HG02623 (cell line): ENCODE measurements at regions not wholly inside any gene's neighbourhood (a gene's known extent, or its start where the extent isn't known, plus 50 kb on each side); places are given as distances from the start of the nearest gene placed in this dataset.
"Not testable (repeated sequence)": the region's sequence is repeated elsewhere in the genome, so short reads cannot be mapped to it uniquely, and the experiment has no call there.

Experiments used
- ATAC-seq: cut with Tn5 transposase; IDR thresholded peaks from one replicate; pipeline ENCODE4 v1.9.1; 2021; ENCODE audit warnings: moderate library complexity; ENCODE audit not compliant: unreplicated experiment

DNA sequence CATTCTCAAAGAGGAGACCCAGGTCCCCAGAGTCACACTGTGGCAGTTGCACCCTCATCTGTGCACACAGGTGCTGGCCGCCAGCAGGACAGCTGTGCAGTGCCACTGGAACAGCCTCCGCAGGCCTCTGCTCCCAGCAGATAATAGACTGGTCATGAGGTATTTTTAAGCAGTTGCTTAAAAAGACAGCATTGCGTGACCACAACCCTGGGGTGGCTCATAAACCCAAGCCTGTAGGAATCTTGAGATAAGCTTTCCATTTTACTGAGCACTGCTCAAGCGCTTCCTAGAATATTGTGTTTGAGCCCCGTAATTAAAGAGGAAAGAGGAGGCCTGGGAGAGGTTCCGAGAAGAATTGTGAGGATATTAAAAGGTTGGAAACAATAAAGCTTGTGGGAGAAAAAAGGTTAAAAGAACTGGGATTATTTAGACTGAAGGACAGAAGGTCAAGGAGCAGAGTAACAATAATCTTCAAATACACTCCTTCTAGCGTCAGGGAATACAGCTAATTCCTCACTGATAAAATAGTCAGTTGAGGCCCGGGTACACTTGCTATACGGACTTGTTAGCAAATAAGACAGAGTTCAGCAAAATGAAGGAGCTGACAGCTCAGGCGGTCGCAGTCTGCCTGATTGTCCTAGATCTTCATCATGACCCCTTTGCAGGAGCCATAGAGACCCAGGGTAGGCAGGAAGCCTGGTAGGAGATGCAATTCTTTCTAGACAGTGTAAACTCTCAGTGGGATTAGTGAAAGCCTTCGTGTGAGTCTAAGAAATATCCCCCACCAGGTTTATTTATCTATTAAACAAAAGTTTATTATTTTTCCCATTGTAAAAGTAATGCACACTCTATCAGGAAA is 86.2 kb upstream of the KIT start:
- no peak for ATAC-seq

DNA sequence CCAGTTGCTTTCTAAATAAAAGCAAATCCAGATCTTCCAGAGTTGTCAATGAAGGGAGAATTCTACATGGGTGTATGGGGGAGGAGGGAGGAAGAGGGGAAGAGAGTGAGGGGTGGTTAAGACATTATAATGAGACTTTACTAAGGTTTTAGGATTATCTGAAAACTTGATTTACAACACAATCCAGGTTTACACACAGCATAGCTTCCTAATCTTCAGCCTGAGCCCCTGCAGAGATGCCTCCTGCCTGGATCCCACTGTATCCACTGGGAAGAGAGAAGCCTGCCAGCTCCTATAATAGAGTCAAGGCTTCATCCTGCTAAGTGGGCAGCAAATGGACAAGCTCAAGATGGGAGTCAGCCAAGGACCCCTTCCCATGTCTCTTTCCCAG is 85.6 kb upstream of the KIT start:
- ATAC-seq = no peak

DNA sequence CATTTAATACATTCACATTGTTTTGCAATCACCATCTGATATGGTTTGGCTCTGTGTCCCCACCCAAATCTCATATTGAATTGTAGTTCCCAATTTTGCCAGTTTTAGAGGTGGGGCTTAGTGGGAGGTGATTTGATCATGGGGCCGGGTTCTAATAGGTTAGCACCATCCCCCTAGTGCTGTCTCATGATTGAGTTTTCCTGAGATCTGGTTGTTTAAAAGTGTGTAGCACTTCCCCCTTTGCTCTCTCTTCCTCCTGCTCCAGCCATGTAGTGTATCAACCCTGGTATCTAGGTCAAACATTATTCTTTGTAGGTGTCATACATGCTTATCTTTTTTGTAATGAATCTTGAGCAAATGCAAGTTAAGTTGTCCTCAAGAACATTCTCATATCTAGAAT is 83.3 kb upstream of the KIT start:
- ATAC-seq = no peak

DNA sequence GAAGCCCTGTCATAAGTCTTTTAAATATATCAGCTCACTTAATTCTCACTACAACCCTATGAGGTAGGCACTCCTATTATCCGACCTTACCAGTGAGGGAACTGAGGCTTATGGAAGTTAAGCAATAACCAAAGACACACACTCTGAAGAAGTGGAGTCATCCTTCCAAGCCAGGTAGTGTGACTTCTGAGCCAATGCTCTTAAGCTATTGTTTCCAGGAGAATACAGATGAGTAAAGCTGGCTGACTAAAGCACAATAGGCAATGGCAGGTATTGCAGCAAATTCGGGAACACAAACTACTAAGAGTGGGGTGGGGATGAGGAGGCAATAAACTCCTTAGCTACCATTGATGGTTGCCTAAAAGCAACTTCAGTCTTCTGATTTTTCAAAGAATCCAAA is 81.8 kb upstream of the KIT start:
- ATAC-seq = no peak

DNA sequence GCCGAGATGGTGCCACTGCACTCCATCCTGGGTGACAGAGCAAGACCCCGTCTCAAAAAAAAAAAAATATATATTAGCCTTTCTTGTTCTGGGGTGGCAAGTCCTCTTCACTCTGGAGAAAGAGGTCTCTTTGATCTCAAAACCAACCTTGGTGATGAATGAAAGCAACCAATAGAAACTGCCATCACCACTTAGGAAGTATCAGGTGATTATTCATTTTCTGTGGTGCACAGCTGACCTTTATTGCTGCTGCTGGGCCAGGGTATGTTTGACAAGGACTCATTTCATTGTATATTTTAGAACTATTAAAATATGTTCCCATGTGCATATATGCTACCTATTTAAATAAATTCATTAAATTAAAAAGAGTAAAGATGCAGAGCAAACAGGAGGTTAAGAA is 76.0 kb upstream of the KIT start:
- ATAC-seq = no peak

DNA sequence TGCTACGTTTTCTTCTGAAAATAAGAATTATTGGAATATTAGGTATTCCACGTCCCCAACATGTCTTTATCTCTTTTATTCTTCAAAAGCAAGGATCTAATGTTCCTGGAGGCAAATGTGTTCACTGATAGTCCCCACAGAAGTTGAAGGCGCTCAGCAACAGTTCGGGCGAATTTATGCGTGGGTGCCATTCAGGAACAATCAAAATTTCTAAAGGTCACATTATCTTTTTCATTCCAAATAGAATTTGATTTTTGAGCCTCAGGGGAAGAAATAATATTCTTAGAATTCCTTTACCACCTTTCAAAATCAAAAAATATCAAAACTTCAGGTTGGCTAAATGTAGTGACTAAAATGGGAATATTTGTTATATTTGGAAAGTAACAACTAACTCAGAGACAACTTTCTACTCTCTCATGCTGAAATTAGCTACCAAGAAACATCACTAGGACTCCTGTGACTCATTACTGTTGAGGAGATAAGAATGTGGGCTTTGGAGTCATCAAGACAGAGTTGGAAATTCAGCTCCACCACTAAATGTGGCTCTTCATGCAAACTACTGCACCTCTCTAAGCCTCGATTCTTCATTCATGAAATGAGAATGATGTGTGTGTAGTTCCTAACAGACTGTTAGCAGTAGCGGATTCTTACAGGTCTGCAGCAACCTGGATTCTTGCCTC is 72.3 kb upstream of the KIT start:
- no peak for ATAC-seq

DNA sequence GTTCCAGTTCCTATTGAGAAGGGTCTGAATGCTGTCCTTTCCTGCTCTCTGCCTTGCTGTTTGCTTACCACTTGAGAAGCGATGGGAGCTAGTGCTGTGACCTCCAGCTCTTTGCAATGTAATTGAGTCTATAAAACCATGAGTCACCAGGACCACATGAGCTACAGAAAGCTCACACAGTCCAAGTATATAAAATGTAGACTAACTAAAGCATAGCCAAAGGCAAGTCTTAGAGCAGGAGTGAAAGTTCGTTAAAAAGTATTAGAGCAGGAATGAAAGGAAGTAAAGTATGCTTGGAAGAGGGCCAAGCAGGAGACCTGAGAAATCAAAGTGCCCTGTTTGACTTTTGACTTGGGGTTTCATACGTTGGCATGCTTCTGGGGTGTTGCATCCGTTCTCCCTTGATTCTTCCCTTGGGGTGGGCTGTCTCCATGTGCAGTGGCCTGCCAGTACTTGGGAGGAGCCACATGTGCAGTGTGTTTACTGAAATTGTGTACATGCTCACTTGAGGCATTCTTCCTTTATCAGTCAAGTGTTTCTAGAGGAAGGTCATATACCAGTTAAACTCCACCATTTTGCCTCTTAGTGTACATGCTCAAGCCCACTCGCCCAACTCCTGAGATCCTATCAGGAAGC is 71.3 kb upstream of the KIT start:
- ATAC-seq = no peak

DNA sequence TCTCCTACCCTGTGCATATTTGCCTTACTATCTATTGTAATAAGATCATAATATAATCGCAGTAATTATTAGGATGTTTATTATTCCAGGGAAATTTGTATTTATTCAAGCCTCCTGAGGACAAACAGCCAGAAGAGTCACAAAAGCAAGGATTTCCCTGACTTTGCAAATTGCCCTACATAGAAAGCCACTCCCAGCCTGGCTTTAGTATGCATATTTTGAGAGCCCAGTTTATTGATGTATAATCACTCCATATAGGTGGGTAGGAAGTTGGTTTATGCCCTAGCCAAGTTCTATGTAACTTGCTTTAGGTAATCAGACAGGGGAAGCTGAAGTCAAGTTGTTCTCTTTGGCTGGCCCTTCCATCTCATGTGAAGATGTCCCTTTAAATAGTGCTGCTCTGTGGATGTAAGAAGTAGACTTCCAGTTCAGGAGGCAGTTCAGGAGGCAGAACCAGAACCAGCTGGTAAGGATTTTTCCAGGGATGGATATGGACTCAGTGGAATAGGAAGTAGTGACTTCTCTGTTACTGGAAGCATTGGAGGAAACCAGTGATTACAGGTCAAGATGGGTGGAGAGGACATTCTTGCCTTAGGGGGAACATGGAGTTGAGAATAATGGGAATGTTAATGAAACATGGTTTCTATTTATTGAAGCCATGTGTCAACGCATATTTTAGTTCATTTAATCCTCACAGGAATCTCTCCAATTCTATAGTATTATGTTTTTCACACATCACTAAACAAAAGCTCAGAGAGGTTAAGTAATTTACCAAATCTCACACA is 70.5 kb upstream of the KIT start:
- ATAC-seq = no peak

DNA sequence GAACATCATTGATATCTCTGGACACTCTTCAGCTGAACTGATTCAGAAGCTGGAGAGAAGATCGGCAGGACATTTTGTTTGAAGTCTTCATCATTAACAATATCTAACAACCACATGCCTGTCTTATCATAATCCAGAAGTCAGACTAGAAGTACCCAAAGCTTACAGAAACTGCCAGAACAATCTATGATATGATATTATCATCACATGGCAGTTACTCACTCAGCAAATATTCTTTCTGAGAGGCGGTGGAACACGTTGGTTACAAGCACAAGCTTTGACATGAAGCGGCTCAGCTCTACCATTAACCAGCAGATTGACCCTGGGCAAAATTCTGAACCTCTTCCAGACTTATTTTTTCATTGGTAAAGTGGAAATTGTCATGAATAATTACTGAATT is 69.4 kb upstream of the KIT start:
- no peak for ATAC-seq

DNA sequence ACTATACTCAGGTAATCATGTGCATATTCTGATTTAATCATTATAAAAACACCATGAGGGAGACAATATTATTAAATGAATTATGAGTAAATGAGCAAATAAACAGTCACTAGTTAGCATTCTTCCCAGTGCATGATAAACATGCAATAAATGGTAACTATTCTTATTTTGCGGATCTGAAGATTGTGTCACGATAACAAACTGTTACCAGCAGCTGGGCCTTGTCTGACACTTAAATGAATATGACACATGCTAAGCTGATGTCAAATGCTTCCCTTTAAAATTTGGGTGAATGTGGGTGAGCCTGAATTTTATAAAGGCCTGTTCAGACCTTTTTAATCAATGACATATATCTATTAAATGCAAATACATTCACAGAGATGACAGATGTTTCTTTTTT is 68.2 kb upstream of the KIT start:
- no peak for ATAC-seq

DNA sequence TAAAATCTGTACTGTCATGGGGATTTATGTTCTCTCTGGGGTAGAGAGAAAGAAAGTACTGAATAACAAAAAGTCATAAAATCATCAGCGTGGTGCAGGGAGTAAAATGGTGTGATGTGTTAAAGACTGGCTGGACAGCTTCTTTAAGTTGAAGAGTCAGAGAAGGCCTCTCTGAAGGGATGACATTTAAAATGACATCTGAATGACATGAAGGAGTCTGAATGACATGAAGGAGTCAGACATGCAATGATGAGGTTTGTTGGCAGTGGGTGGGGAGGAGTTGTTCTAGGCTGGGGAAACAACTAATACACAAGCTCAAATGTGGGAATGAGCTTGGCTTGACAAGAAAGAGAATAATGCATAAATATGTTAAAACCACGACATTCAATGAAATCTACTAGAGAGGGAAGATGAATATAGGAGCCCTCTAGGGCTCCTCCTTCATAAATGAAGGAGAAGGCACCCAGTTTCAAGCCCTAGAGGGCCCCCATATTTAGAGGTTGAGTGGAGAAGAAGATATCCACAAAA is 63.9 kb upstream of the KIT start:
- no peak for ATAC-seq

DNA sequence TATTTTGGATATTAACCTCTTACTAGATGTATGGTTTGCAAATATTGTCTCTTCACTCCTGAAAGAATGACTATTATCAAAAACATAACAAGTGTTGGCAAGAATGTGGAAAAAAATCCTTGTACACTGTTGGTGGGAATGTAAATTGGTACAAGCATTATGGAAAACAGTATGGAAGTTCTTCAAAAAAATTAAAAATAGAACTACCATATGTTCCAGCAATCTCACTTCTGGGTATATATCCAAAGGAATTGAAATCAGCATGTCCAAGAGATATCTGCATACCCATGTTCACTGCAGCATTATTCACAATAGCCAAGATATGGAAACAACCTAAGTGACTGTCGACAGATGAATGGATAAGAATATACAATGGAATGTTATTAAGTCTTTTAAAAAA is 61.6 kb upstream of the KIT start:
- no peak for ATAC-seq

DNA sequence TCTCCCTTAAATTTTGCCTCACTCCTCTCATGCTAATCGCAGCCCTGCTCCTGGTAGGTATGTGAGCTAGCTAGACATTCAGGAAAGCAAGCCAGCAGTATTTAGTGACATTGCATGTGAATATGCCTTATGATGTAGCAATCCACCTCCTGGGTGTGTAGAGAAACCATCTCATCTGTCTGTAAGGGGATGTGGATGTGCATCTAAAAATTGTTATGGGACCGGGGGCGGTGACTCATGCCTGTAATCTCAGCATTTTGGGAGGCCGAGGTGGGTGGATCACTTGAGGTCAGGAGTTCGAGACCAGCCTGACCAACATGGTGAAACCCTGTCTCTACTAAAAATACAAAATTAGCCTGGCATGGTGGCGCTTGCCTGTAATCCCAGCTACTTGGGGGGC is 60.1 kb upstream of the KIT start:
- ATAC-seq = not testable (repeated sequence)

DNA sequence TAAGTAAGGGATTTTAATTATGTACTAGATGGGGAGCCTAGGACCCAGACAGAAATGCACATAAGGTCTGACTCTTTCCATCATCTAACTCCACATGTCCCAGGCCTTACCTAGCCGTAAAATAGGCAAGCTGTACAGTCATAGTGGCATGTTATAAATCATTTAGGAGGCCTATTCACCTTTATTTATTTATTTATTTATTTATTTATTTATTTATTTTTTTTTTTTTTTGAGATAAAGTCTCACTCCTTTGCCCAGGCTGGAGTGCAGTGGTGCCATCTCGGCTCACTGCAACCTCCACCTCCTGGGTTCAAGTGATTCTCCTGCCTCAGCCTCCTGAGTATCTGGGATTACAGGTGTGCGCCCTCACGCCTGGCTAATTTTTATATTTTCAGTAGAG is 55.6 kb upstream of the KIT start:
- ATAC-seq = not testable (repeated sequence)

DNA sequence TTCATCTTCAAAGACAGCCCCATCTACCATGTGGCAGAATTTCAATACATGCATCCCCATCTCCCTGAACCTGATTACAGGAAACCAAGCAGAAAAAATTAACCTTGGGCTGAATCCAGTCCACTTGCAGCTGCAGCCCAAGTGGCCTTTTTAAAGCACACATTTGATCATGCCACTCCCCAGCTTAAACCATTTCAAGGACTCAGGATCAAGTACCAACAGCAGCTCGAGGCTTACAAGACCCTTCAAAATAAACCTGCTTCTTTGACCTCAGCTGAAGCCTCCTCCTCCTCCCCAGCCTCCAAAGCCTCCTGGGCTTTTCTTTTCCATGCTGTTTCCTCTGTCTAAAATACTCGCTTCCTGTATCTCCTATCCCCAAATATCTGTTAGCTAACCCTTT is 50.7 kb upstream of the KIT start:
- no peak for ATAC-seq

DNA sequence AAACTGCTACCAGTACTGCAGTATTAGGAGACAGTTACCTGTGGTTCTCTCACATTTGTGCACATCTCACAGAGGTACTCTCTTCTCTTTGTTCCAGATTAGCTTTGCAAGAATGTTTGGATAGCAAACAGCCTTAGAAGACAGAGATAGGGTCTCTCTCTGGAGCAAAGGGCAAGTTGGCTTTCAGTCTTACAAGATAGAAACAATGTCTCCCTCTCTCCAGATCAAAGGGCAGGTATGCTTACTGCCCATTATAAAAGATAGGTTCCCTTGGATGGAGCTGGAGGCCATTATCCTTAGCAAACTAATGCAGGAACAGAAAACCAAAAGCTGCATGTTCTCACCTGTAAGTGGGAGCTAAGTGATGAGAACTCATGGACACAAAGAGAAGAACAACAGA is 50.2 kb upstream of the KIT start:
- ATAC-seq = no peak
